SK-N-DZ (cell line): ENCODE measurements at regions not wholly inside any gene's neighbourhood (a gene's known extent, or its start where the extent isn't known, plus 50 kb on each side); places are given as distances from the start of the nearest gene placed in this dataset.

Experiments
- DNase-seq: peaks from one replicate; pipeline ENCODE4 v3.0.0-alpha.2; 2015; ENCODE audit warnings: low spot score

DNA sequence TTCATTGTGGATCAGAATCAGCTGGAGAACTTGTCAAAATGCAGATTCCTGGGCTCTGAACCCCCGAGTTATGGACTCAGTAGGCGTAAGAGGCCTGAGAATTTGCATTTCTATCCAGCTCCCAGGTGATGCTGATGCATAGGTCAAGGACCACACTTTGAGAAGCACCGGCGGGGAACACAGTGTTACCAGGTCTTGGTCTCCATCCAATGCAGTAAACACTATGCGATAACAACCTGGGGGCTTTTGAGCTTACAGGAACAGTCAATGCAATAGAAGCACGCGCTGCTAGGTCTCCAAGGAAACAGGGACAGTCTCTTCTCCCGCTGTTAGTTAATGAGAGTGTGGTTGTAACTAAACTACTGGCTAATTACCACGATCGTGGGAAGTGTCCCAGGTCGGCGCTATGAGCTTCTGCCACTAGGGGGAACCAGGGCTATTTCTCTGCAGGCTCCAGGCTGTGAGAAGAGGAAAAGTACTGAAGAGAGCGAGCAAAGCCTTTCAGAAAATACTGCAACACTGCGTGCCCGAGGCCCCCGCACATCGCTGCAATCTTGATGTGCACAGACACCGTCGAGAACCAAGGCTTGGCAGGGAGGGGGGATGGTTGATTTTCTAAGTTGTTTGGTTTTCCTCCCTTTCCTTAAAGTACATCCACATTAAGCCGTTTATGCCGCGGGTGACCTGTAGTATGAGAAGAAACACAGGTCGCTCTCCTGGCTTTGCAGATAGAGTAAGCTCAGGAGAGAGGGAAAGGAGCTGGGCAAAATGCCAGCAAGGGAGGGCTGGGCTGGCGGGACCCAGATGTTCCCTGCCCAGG is 52.0 kb upstream of the KCNA1 start:
- DNase-seq = peak; percentile 70

- peak; percentile 47 for DNase-seq
These were observed 51.3 kb upstream of the KCNA1 start for GRCh38 chr12:4858386-4858785.

GRCh38 chr12:4859478-4860210 is 50.1 kb upstream of the KCNA1 start:
- no peak for DNase-seq
